H9 (cell line): ENCODE measurements at regions not wholly inside any gene's neighbourhood (a gene's known extent, or its start where the extent isn't known, plus 50 kb on each side); places are given as distances from the start of the nearest gene placed in this dataset.

Experiments used
- DNase-seq: peaks from one replicate; pipeline ENCODE4 v3.0.0-alpha.2; 2017
- H2AFZ ChIP-seq: one replicate; pipeline ENCODE4 v1.6.1; 2013; ENCODE audit warnings: mild to moderate bottlenecking, low read length, control low read depth, moderate library complexity
- H2AK5ac ChIP-seq: 2 replicates; pipeline ENCODE4 v1.6.1; 2013; ENCODE audit warnings: low read length, control low read depth, mixed read lengths; ENCODE audit not compliant: insufficient read length
- H2BK120ac ChIP-seq: one replicate; pipeline ENCODE4 v1.6.1; 2013; ENCODE audit warnings: low read depth, mild to moderate bottlenecking, low read length, control low read depth, inconsistent platforms; ENCODE audit not compliant: poor library complexity, severe bottlenecking
- H2BK12ac ChIP-seq: 2 replicates; pipeline ENCODE4 v1.6.1; 2013; ENCODE audit warnings: low read length, control low read depth, mixed read lengths, low read depth; ENCODE audit not compliant: insufficient read length
- H2BK15ac ChIP-seq: 2 replicates; pipeline ENCODE4 v1.6.1; 2013; ENCODE audit warnings: low read depth, low read length, control low read depth
- H2BK20ac ChIP-seq: one replicate; pipeline ENCODE4 v1.6.1; 2013; ENCODE audit warnings: low read depth, mild to moderate bottlenecking, low read length, control low read depth, inconsistent platforms; ENCODE audit not compliant: poor library complexity, severe bottlenecking
- H2BK5ac ChIP-seq: 2 replicates; pipeline ENCODE4 v1.6.1; 2013; ENCODE audit warnings: low read length, control low read depth, mixed read lengths; ENCODE audit not compliant: insufficient read length
- H3K14ac ChIP-seq: 2 replicates; pipeline ENCODE4 v1.6.1; 2013; ENCODE audit warnings: low read length, control low read depth; ENCODE audit not compliant: insufficient read depth
- H3K18ac ChIP-seq: 2 replicates; pipeline ENCODE4 v1.6.1; 2013; ENCODE audit warnings: low read depth, mild to moderate bottlenecking, mixed read lengths, low read length, control low read depth; ENCODE audit not compliant: insufficient read length
- H3K23ac ChIP-seq: 2 replicates; pipeline ENCODE4 v1.6.1; 2013; ENCODE audit warnings: low read length, control low read depth, mixed read lengths, low read depth; ENCODE audit not compliant: insufficient read length
- H3K23me2 ChIP-seq: 2 replicates; pipeline ENCODE4 v1.6.1; 2013; ENCODE audit warnings: low read depth, mild to moderate bottlenecking, mixed read lengths, low read length, control low read depth; ENCODE audit not compliant: insufficient read length, poor library complexity, severe bottlenecking
- H3K27ac ChIP-seq: 2 replicates; pipeline ENCODE4 v1.5.1; 2013; ENCODE audit warnings: low read length, control low read depth, mixed read lengths, low read depth; ENCODE audit not compliant: insufficient read length
- H3K27me3 ChIP-seq: 2 replicates; pipeline ENCODE4 v1.6.1; 2013; ENCODE audit warnings: low read length, control low read depth, inconsistent platforms; ENCODE audit not compliant: insufficient read depth
- H3K4ac ChIP-seq: 2 replicates; pipeline ENCODE4 v1.6.1; 2013; ENCODE audit warnings: low read depth, mild to moderate bottlenecking, control low read depth, inconsistent platforms, low read length, moderate library complexity
- H3K4me1 ChIP-seq: 2 replicates; pipeline ENCODE4 v1.6.1; 2013; ENCODE audit warnings: low read length, control low read depth, inconsistent platforms; ENCODE audit not compliant: insufficient read depth
- H3K4me2 ChIP-seq: 2 replicates; pipeline ENCODE4 v1.6.1; 2013; ENCODE audit warnings: low read length, control low read depth, mixed read lengths; ENCODE audit not compliant: insufficient read length, insufficient read depth
- H3K56ac ChIP-seq: 2 replicates; pipeline ENCODE4 v1.6.1; 2013; ENCODE audit warnings: low read depth, mild to moderate bottlenecking, mixed read lengths, low read length, control low read depth; ENCODE audit not compliant: insufficient read length
- H3K79me1 ChIP-seq: 2 replicates; pipeline ENCODE4 v1.6.1; 2013; ENCODE audit warnings: low read depth, mild to moderate bottlenecking, moderate library complexity, low read length, control low read depth, inconsistent platforms; ENCODE audit not compliant: insufficient read depth, poor library complexity, severe bottlenecking
- H3K79me2 ChIP-seq: 2 replicates; pipeline ENCODE4 v1.6.1; 2013; ENCODE audit warnings: low read length, control low read depth, inconsistent platforms; ENCODE audit not compliant: insufficient read depth
- H3K9ac ChIP-seq: 2 replicates; pipeline ENCODE4 v1.6.1; 2013; ENCODE audit warnings: low read length, control low read depth, mixed read lengths; ENCODE audit not compliant: insufficient read length; ENCODE audit errors: extremely low read depth
- H3K9me3 ChIP-seq: one replicate; pipeline ENCODE4 v1.6.1; 2013; ENCODE audit warnings: low read depth, low read length, inconsistent platforms; ENCODE audit not compliant: control insufficient read depth
- H3T11ph ChIP-seq: one replicate; pipeline ENCODE4 v1.6.1; 2013; ENCODE audit warnings: mild to moderate bottlenecking, low read length, control low read depth, inconsistent platforms
- H4K20me1 ChIP-seq: one replicate; pipeline ENCODE4 v1.6.1; 2013; ENCODE audit not compliant: control insufficient read depth, insufficient read length, insufficient read depth
- H4K5ac ChIP-seq: 2 replicates; pipeline ENCODE4 v1.6.1; 2013; ENCODE audit warnings: low read depth, mild to moderate bottlenecking, mixed read lengths, low read length, control low read depth; ENCODE audit not compliant: insufficient read length
- H4K8ac ChIP-seq: replicated peaks from 2 replicates; pipeline ENCODE4 v1.6.1; 2013; ENCODE audit warnings: low read length, control low read depth, mixed read lengths, low read depth; ENCODE audit not compliant: insufficient read length
- H4K91ac ChIP-seq: 2 replicates; pipeline ENCODE4 v1.6.1; 2013; ENCODE audit warnings: low read depth, mild to moderate bottlenecking, moderate library complexity, mixed read lengths, low read length, control low read depth; ENCODE audit not compliant: insufficient read length
- H3K27ac Mint-ChIP-seq, 3 experiments: 2 replicates in 2 of 3; 3 replicates in 1 of 3; pipeline ENCODE4 v1.8.0; 2020 to 2021; ENCODE audit warnings: mixed read lengths in 3 of 3, mild to moderate bottlenecking in 1 of 3, moderate library complexity in 1 of 3
- H3K27me3 Mint-ChIP-seq: 2 replicates; pipeline ENCODE4 v1.8.0; 2021; ENCODE audit warnings: low read depth, mild to moderate bottlenecking, moderate library complexity, mixed read lengths
- H3K36me3 Mint-ChIP-seq, 3 experiments: 2 replicates in 2 of 3; 3 replicates in 1 of 3; pipeline ENCODE4 v1.8.0; 2020 to 2021; ENCODE audit warnings: low read depth in 3 of 3, mixed read lengths in 3 of 3; ENCODE audit not compliant: insufficient read depth in 1 of 3
- H3K4me1 Mint-ChIP-seq, 2 experiments: 2 replicates each; pipeline ENCODE4 v1.8.0; 2020; ENCODE audit warnings: mixed read lengths in 2 of 2
- H3K4me3 Mint-ChIP-seq, 2 experiments: 2 replicates in 1 of 2; 3 replicates in 1 of 2; pipeline ENCODE4 v1.8.0; 2020 to 2021; ENCODE audit warnings: mild to moderate bottlenecking in 2 of 2, mixed read lengths in 2 of 2, moderate library complexity in 1 of 2
- H3K9me3 Mint-ChIP-seq, 2 experiments: 2 replicates in 1 of 2; 3 replicates in 1 of 2; pipeline ENCODE4 v1.8.0; 2020; ENCODE audit warnings: mild to moderate bottlenecking in 2 of 2, mixed read lengths in 2 of 2, moderate library complexity in 1 of 2
- TF ChIP-seq, protein P1 (sequence below): fragments of 200-600 bp; sonication (generic); conservative IDR thresholded peaks from 3 replicates; pipeline ENCODE4 v1.8.0; 2021; ENCODE audit warnings: antibody characterized with exemption, mild to moderate bottlenecking

- Histone ChIP-seq H4K91ac (no peak overlapping the region), H3K14ac (no peak overlapping the region), H3K9me3 (no peaks in the 10 kb centered on the region), H3K4me1 (no peaks in the 10 kb centered on the region), H3K79me1 (no peaks in the 10 kb centered on the region), H3K27me3 (no peaks in the 10 kb centered on the region), H3K79me2 (no peaks in the 10 kb centered on the region), H2BK120ac (no peak overlapping the region), H3K23ac (no peak overlapping the region), H3T11ph (no peak overlapping the region), H2BK12ac (no peak overlapping the region), H3K9ac (no peak overlapping the region), H4K8ac (no peak overlapping the region), H2AFZ (no peak overlapping the region), H4K20me1 (no peaks in the 10 kb centered on the region), H2AK5ac (no peak overlapping the region), H3K18ac (no peak overlapping the region), H2BK15ac (no peak overlapping the region), H4K5ac (no peak overlapping the region), H3K23me2 (no peaks in the 10 kb centered on the region), H3K56ac (no peak overlapping the region), H3K4ac (no peak overlapping the region), H2BK5ac (no peak overlapping the region), H3K27ac (no peak overlapping the region), H3K4me2 (no peak overlapping the region), H2BK20ac (no peak overlapping the region)
- H3K4me3 Mint-ChIP-seq = no peak overlapping the region
- no peaks in the 10 kb centered on the region for H3K4me1 Mint-ChIP-seq
- peaks cover 14 to 22% of the 10 kb centered on the region in 2 experiments; a peak in 4 of 5 replicates for H3K9me3 Mint-ChIP-seq
- TF ChIP-seq, protein P1, sequence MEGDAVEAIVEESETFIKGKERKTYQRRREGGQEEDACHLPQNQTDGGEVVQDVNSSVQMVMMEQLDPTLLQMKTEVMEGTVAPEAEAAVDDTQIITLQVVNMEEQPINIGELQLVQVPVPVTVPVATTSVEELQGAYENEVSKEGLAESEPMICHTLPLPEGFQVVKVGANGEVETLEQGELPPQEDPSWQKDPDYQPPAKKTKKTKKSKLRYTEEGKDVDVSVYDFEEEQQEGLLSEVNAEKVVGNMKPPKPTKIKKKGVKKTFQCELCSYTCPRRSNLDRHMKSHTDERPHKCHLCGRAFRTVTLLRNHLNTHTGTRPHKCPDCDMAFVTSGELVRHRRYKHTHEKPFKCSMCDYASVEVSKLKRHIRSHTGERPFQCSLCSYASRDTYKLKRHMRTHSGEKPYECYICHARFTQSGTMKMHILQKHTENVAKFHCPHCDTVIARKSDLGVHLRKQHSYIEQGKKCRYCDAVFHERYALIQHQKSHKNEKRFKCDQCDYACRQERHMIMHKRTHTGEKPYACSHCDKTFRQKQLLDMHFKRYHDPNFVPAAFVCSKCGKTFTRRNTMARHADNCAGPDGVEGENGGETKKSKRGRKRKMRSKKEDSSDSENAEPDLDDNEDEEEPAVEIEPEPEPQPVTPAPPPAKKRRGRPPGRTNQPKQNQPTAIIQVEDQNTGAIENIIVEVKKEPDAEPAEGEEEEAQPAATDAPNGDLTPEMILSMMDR = no peak
- H3K27me3 Mint-ChIP-seq = peaks cover 5% of the 10 kb centered on the region; the same call in 1 of the 2 replicates
- no peak for DNase-seq
- H3K36me3 Mint-ChIP-seq = peaks cover 0 to 7% (median 0%) of the 10 kb centered on the region in 3 experiments; a peak in 4 of 7 replicates
- no peak overlapping the region for H3K27ac Mint-ChIP-seq
Observed at GRCh38 chr2:114231921-114232320, 210.5 kb upstream of the DPP10 start.
